Panc1 (cell line): ENCODE measurements at regions not wholly inside any gene's neighbourhood (a gene's known extent, or its start where the extent isn't known, plus 50 kb on each side); places are given as distances from the start of the nearest gene placed in this dataset.

Source experiments
- ATAC-seq: fragments of 200-7000 bp; cut with Tn5 transposase; 2 replicates; pipeline ENCODE4 v1.9.1; 2020; ENCODE audit warnings: mild to moderate bottlenecking, moderate library complexity
- BruUV-seq: library from RNA; stranded (reverse); fragments of 400-500 nt; replicated peaks from 2 replicates; lab custom pipeline; 2021; lab: Mats Ljungman, UMichigan
- CTCF ChIA-PET: fragments of 300-600 bp; sonication (Branson Sonifier 250); formaldehyde crosslinking; loops from one replicate; lab custom pipeline; 2022; ENCODE audit warnings: antibody characterized with exemption; lab: Charles Lee
- POLR2A ChIA-PET: fragments of 300-600 bp; sonication (Branson Sonifier 250); formaldehyde crosslinking; loops from one replicate; lab custom pipeline; 2022; ENCODE audit warnings: antibody characterized with exemption; lab: Charles Lee
- DNase-seq: peaks from one replicate; pipeline ENCODE4 v3.0.0-alpha.2; 2010; ENCODE audit warnings: low read depth, low spot score
- H3K27ac ChIP-seq: 2 replicates; pipeline ENCODE4 v1.5.1; 2011; ENCODE audit warnings: mild to moderate bottlenecking, low read length, inconsistent platforms
- H3K27me3 ChIP-seq: fragments of 200-500 bp; sonication (Bioruptor generic); 2 replicates; pipeline ENCODE4 v1.6.0; 2014; ENCODE audit warnings: low read length, inconsistent platforms; ENCODE audit not compliant: control insufficient read depth, insufficient read depth
- H3K36me3 ChIP-seq: fragments of 200-500 bp; sonication (Bioruptor generic); 2 replicates; pipeline ENCODE4 v1.5.1; 2014; ENCODE audit warnings: inconsistent platforms, mild to moderate bottlenecking, low read length, moderate library complexity; ENCODE audit not compliant: control insufficient read depth, insufficient read depth
- H3K4me1 ChIP-seq: 2 replicates; pipeline ENCODE4 v1.5.1; 2011; ENCODE audit warnings: inconsistent platforms, mild to moderate bottlenecking, low read length, moderate library complexity; ENCODE audit not compliant: control insufficient read depth, insufficient read depth
- H3K4me3 ChIP-seq, 2 experiments: 2 replicates each; pipeline ENCODE4 v1.5.1; 2011 to 2012; ENCODE audit warnings: low read depth in 2 of 2, low read length in 2 of 2, mild to moderate bottlenecking in 2 of 2, inconsistent platforms in 1 of 2, moderate library complexity in 1 of 2
- H3K9me3 ChIP-seq: fragments of 200-500 bp; sonication (Bioruptor generic); 2 replicates; pipeline ENCODE4 v1.5.1; 2014; ENCODE audit warnings: low read depth, mild to moderate bottlenecking, inconsistent platforms, low read length, moderate library complexity; ENCODE audit not compliant: control insufficient read depth, insufficient read depth
- POLR2AphosphoS5 ChIP-seq: IDR thresholded peaks from 2 replicates; pipeline ENCODE4 v1.6.1; 2012; ENCODE audit warnings: mild to moderate bottlenecking, low read depth, low read length, moderate library complexity
- SIN3A ChIP-seq: IDR thresholded peaks from 2 replicates; pipeline ENCODE4 v1.6.1; 2012; ENCODE audit warnings: low read depth, mild to moderate bottlenecking, low read length, moderate library complexity, borderline replicate concordance; ENCODE audit not compliant: insufficient read depth
- TCF7L2 ChIP-seq: IDR thresholded peaks from 2 replicates; pipeline ENCODE4 v1.6.1; 2011; ENCODE audit warnings: mild to moderate bottlenecking, low read depth, low read length, inconsistent platforms
- in situ Hi-C: cut with HindIII; loops from 2 replicates; pipeline ENCODE4 v1.10.0; 2016; ENCODE audit warnings: low sequenced_read_pairs, low pct_unique_long_range_greater_than_20kb
- intact Hi-C: fragments of 100-400 bp; cut with micrococcal nuclease; formaldehyde crosslinking; loops from one replicate; pipeline ENCODE4 v1.10.0; 2022; ENCODE audit not compliant: unreplicated experiment
- TF ChIP-seq, protein P1 (sequence below), 2 experiments: IDR thresholded peaks; 2 replicates each; pipeline ENCODE4 v1.6.1; 2011 to 2012; ENCODE audit warnings: low read depth in 2 of 2, control low read depth in 1 of 2, low read length in 1 of 2, mild to moderate bottlenecking in 1 of 2, moderate library complexity in 1 of 2; ENCODE audit not compliant: insufficient read depth in 1 of 2
- TF ChIP-seq, protein P2 (sequence below): fragments of 450-650 bp; IDR thresholded peaks from 2 replicates; pipeline ENCODE4 v1.5.1; 2017; ENCODE audit warnings: mild to moderate bottlenecking

DNA sequence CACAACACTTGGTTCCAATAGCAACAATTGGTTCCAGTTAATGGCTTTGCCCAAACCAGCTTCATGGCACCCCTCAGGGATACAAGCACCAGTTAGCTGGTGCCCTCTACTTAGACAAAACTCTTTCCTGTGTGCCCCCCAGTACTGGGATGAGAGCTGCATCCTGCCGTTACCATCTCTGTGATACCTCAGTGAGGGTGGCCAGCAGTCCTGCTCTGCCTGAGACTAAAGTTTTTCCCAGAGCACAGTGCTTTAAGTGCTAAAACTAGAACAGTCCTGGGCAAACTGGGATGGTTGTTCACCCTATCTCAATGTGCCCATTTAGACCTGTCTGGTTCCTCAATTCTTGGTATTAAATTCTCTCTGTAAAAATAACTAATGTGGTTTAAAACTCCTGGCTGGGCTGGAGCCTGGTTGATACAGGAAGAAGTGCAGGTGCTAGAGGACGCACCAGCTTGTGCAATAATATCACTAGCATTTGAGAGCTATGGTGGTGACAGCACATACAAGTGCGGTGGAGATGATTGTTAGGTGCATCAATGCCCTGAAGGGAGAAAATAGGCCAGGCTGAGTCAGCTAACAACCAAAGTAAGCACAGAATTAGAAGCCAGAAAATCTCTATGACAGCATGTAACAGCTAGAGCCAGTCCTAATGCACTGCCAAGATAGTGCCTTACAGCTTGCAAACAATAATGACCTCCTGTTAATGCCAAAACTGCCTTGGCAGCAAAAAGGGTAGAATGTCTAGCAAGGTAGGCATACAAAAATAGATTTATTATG is 179.8 kb upstream of the GALNT2 start:
- H3K4me1 ChIP-seq = no peaks in the 10 kb centered on the region
- BruUV-seq = no TSS peak
- H3K36me3 ChIP-seq = no peaks in the 10 kb centered on the region
- peaks cover 10% of the 10 kb centered on the region for H3K27me3 ChIP-seq
- no peaks in the 10 kb centered on the region for H3K9me3 ChIP-seq
- H3K4me3 ChIP-seq = no peak overlapping the region
- CTCF ChIA-PET = no interaction called here
- intact Hi-C loops = no loop called here
- no peak for TF ChIP-seq POLR2AphosphoS5
- no peak for TF ChIP-seq TCF7L2
- TF ChIP-seq, protein P1, sequence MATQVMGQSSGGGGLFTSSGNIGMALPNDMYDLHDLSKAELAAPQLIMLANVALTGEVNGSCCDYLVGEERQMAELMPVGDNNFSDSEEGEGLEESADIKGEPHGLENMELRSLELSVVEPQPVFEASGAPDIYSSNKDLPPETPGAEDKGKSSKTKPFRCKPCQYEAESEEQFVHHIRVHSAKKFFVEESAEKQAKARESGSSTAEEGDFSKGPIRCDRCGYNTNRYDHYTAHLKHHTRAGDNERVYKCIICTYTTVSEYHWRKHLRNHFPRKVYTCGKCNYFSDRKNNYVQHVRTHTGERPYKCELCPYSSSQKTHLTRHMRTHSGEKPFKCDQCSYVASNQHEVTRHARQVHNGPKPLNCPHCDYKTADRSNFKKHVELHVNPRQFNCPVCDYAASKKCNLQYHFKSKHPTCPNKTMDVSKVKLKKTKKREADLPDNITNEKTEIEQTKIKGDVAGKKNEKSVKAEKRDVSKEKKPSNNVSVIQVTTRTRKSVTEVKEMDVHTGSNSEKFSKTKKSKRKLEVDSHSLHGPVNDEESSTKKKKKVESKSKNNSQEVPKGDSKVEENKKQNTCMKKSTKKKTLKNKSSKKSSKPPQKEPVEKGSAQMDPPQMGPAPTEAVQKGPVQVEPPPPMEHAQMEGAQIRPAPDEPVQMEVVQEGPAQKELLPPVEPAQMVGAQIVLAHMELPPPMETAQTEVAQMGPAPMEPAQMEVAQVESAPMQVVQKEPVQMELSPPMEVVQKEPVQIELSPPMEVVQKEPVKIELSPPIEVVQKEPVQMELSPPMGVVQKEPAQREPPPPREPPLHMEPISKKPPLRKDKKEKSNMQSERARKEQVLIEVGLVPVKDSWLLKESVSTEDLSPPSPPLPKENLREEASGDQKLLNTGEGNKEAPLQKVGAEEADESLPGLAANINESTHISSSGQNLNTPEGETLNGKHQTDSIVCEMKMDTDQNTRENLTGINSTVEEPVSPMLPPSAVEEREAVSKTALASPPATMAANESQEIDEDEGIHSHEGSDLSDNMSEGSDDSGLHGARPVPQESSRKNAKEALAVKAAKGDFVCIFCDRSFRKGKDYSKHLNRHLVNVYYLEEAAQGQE (IDR thresholded peaks at IDR 0.05; ENCODE audit: insufficient read depth in 1 of 2, low read depth in 2 of 2, low read length in 1 of 2) = no peak
- TF ChIP-seq SIN3A = no peak
- TF ChIP-seq, protein P2, sequence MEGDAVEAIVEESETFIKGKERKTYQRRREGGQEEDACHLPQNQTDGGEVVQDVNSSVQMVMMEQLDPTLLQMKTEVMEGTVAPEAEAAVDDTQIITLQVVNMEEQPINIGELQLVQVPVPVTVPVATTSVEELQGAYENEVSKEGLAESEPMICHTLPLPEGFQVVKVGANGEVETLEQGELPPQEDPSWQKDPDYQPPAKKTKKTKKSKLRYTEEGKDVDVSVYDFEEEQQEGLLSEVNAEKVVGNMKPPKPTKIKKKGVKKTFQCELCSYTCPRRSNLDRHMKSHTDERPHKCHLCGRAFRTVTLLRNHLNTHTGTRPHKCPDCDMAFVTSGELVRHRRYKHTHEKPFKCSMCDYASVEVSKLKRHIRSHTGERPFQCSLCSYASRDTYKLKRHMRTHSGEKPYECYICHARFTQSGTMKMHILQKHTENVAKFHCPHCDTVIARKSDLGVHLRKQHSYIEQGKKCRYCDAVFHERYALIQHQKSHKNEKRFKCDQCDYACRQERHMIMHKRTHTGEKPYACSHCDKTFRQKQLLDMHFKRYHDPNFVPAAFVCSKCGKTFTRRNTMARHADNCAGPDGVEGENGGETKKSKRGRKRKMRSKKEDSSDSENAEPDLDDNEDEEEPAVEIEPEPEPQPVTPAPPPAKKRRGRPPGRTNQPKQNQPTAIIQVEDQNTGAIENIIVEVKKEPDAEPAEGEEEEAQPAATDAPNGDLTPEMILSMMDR = no peak
- no peak for ATAC-seq
- in situ Hi-C loops = no loop called here
- no peak overlapping the region for H3K27ac ChIP-seq
- POLR2A ChIA-PET = no interaction called here
- DNase-seq = no peak

DNA sequence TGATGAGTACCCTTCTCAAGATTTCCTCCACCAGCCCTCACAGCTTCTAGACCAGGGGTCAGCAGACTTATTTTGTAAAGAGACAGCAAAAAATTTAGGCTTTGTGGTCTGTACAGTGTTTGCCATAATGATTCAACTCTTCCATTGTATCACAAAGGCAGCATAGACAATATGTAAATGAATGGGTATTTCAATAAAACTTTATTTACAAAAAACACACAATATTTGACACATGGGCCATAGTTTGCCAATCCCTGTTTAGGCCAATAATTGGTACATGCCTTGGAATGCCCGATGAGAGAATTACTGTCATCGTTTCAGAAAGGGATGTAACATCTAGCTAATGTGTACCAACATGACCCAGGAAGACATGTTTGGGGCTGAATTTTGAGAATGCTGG is 178.9 kb upstream of the GALNT2 start:
- in situ Hi-C loops (no loop called here), intact Hi-C loops (no loop called here)
- POLR2A ChIA-PET = no interaction called here
- no peaks in the 10 kb centered on the region for H3K4me1 ChIP-seq
- no peak overlapping the region for H3K4me3 ChIP-seq
- H3K27me3 ChIP-seq = peaks cover 15% of the 10 kb centered on the region
- no peaks in the 10 kb centered on the region for H3K9me3 ChIP-seq
- TF ChIP-seq TCF7L2 = no peak
- no peak for TF ChIP-seq POLR2AphosphoS5
- TF ChIP-seq, protein P2 = no peak
- no peak for TF ChIP-seq SIN3A
- TF ChIP-seq, protein P1 (IDR thresholded peaks at IDR 0.05; ENCODE audit: insufficient read depth in 1 of 2, low read depth in 2 of 2, low read length in 1 of 2) = no peak
- CTCF ChIA-PET = no interaction called here
- no peak for DNase-seq
- H3K36me3 ChIP-seq = no peaks in the 10 kb centered on the region
- H3K27ac ChIP-seq = no peak overlapping the region
- no TSS peak for BruUV-seq
- ATAC-seq = no peak
